H1 (cell line): ENCODE measurements at regions not wholly inside any gene's neighbourhood (a gene's known extent, or its start where the extent isn't known, plus 50 kb on each side); places are given as distances from the start of the nearest gene placed in this dataset.
A peak's percentile ranks its signal among the peaks of the same experiment; 100 is the strongest.

Experiments
- CTCF ChIA-PET: fragments of 300-600 bp; sonication (Branson Sonifier 250); formaldehyde crosslinking; loops from one replicate; lab custom pipeline; 2021; ENCODE audit not compliant: partially characterized antibody; lab: Charles Lee
- POLR2A ChIA-PET: fragments of 300-600 bp; sonication (Branson Sonifier 250); formaldehyde crosslinking; loops from one replicate; lab custom pipeline; 2021; ENCODE audit warnings: inconsistent platforms; ENCODE audit not compliant: partially characterized antibody; lab: Charles Lee
- DNase-seq, 2 experiments: peaks; one replicate each; pipeline versions ENCODE4 v3.0.0 to v3.0.0-alpha.2; 2010 to 2022; ENCODE audit warnings: low spot score in 2 of 2, low read depth in 1 of 2, mixed read lengths in 1 of 2
- FAIRE-seq: peaks from 2 replicates; lab custom pipeline; 2011; peaks lifted over from hg19 to GRCh38; lab: Jason Lieb, UNC
- H2AFZ ChIP-seq: 2 replicates; pipeline ENCODE4 v1.8.1; 2012; ENCODE audit warnings: low read length, inconsistent platforms
- H2AK5ac ChIP-seq: 2 replicates; pipeline ENCODE4 v1.6.1; 2013; ENCODE audit warnings: low read depth, low read length
- H2BK120ac ChIP-seq: replicated peaks from 2 replicates; pipeline ENCODE3; 2013; ENCODE audit warnings: low read depth, low read length, inconsistent platforms
- H2BK12ac ChIP-seq: 2 replicates; pipeline ENCODE4 v1.6.1; 2013; ENCODE audit warnings: low read depth, low read length
- H2BK15ac ChIP-seq: 2 replicates; pipeline ENCODE4 v1.6.1; 2013; ENCODE audit warnings: low read length
- H2BK20ac ChIP-seq: 2 replicates; pipeline ENCODE4 v1.6.1; 2013; ENCODE audit warnings: low read length
- H2BK5ac ChIP-seq: 2 replicates; pipeline ENCODE4 v1.6.1; 2013; ENCODE audit warnings: low read depth, low read length
- H3K14ac ChIP-seq: 2 replicates; pipeline ENCODE4 v1.6.1; 2013; ENCODE audit warnings: inconsistent platforms; ENCODE audit not compliant: insufficient read length
- H3K18ac ChIP-seq: 2 replicates; pipeline ENCODE4 v1.6.1; 2013; ENCODE audit warnings: low read length; ENCODE audit errors: extremely low read depth
- H3K23ac ChIP-seq: 2 replicates; pipeline ENCODE4 v1.6.1; 2013; ENCODE audit warnings: inconsistent platforms; ENCODE audit not compliant: insufficient read length
- H3K23me2 ChIP-seq: 2 replicates; pipeline ENCODE4 v1.6.1; 2013; ENCODE audit warnings: low read depth, low read length
- H3K27ac ChIP-seq: 2 replicates; pipeline ENCODE4 v1.6.1; 2011; ENCODE audit warnings: low read depth, low read length, inconsistent platforms
- H3K27me3 ChIP-seq, 4 experiments: replicated peaks in 1 of 4; 1 replicate in 1 of 4; 2 replicates in 3 of 4; pipeline versions ENCODE4 v1.6.1 to v1.8.1; 2011 to 2013; ENCODE audit warnings: low read length in 3 of 4, mild to moderate bottlenecking in 3 of 4, inconsistent platforms in 2 of 4, mixed read lengths in 2 of 4, moderate library complexity in 1 of 4; ENCODE audit not compliant: control insufficient read depth in 3 of 4, insufficient read depth in 3 of 4; ENCODE audit errors: extremely low read depth in 1 of 4
- H3K36me3 ChIP-seq, 4 experiments: 2 replicates each; pipeline versions ENCODE4 v1.6.1 to v1.8.1; 2011 to 2013; ENCODE audit warnings: mild to moderate bottlenecking in 4 of 4, low read length in 3 of 4, moderate library complexity in 2 of 4, control low read depth in 1 of 4, inconsistent platforms in 1 of 4; ENCODE audit not compliant: insufficient read depth in 4 of 4, control insufficient read depth in 2 of 4
- H3K4ac ChIP-seq: replicated peaks from 2 replicates; pipeline ENCODE3; 2013; ENCODE audit warnings: low read length, low read depth, mixed read lengths, inconsistent platforms; ENCODE audit not compliant: insufficient read length
- H3K4me1 ChIP-seq, 4 experiments: replicated peaks in 1 of 4; 1 replicate in 1 of 4; 2 replicates in 3 of 4; pipeline versions ENCODE4 v1.6.1 to v1.8.1; 2011 to 2013; ENCODE audit warnings: low read length in 3 of 4, inconsistent platforms in 2 of 4, mixed read lengths in 1 of 4; ENCODE audit not compliant: insufficient read depth in 4 of 4, control insufficient read depth in 3 of 4
- H3K4me2 ChIP-seq, 2 experiments: 2 replicates each; pipeline versions ENCODE4 v1.6.1 to v1.8.1; 2011 to 2013; ENCODE audit warnings: low read depth in 2 of 2, low read length in 2 of 2, control low read depth in 1 of 2, inconsistent platforms in 1 of 2, mild to moderate bottlenecking in 1 of 2; ENCODE audit not compliant: insufficient read depth in 1 of 2
- H3K4me3 ChIP-seq, 4 experiments: fragments of 200-600, 300-600 bp in 1 of 4; sonication (generic), shearing (Covaris generic), sonication (Bioruptor Twin) in 1 of 4; 2 replicates each; pipeline versions ENCODE4 v1.5.1 to v1.8.1; 2011 to 2016; ENCODE audit warnings: low read length in 4 of 4, low read depth in 3 of 4, control low read depth in 2 of 4, inconsistent platforms in 2 of 4, mild to moderate bottlenecking in 2 of 4, mixed read lengths in 1 of 4, moderate library complexity in 1 of 4; ENCODE audit not compliant: insufficient read depth in 2 of 4; ENCODE audit errors: extremely low read depth in 1 of 4
- H3K56ac ChIP-seq: replicated peaks from 2 replicates; pipeline ENCODE3; 2013; ENCODE audit warnings: low read depth, mild to moderate bottlenecking, mixed read lengths, low read length, inconsistent platforms; ENCODE audit not compliant: insufficient read length
- H3K79me1 ChIP-seq: 2 replicates; pipeline ENCODE4 v1.6.1; 2013; ENCODE audit warnings: low read depth, low read length, control low read depth
- H3K79me2 ChIP-seq, 2 experiments: 2 replicates each; pipeline versions ENCODE4 v1.6.1 to v1.8.1; 2012 to 2013; ENCODE audit warnings: low read length in 2 of 2, mild to moderate bottlenecking in 2 of 2, inconsistent platforms in 1 of 2; ENCODE audit not compliant: insufficient read depth in 2 of 2, control insufficient read depth in 1 of 2
- H3K9ac ChIP-seq, 4 experiments: replicated peaks in 1 of 4; 1 replicate in 1 of 4; 2 replicates in 3 of 4; pipeline versions ENCODE4 v1.6.1 to v1.8.1; 2011 to 2013; ENCODE audit warnings: low read depth in 3 of 4, low read length in 3 of 4, control low read depth in 2 of 4, mild to moderate bottlenecking in 2 of 4, moderate library complexity in 2 of 4, inconsistent platforms in 1 of 4; ENCODE audit errors: extremely low read depth in 1 of 4
- H3K9me3 ChIP-seq, 2 experiments: 2 replicates each; pipeline versions ENCODE4 v1.6.1 to v1.8.1; 2012 to 2013; ENCODE audit warnings: mild to moderate bottlenecking in 2 of 2, moderate library complexity in 2 of 2, control low read depth in 1 of 2, inconsistent platforms in 1 of 2, low read depth in 1 of 2, low read length in 1 of 2, mixed read lengths in 1 of 2; ENCODE audit not compliant: insufficient read depth in 2 of 2
- H4K20me1 ChIP-seq, 2 experiments: replicated peaks in 1 of 2; 2 replicates each; pipeline versions ENCODE3 to v1.8.1; 2011 to 2013; ENCODE audit warnings: inconsistent platforms in 2 of 2, low read length in 2 of 2, mild to moderate bottlenecking in 1 of 2; ENCODE audit not compliant: insufficient read depth in 2 of 2, control insufficient read depth in 1 of 2
- H4K5ac ChIP-seq: 2 replicates; pipeline ENCODE4 v1.6.1; 2013; ENCODE audit warnings: low read length, low read depth, mixed read lengths, inconsistent platforms; ENCODE audit not compliant: insufficient read length
- H4K8ac ChIP-seq: 2 replicates; pipeline ENCODE4 v1.8.0; 2013; ENCODE audit warnings: mild to moderate bottlenecking, moderate library complexity, low read length, inconsistent platforms; ENCODE audit not compliant: insufficient read depth; ENCODE audit errors: extremely low read depth
- H4K91ac ChIP-seq: replicated peaks from 2 replicates; pipeline ENCODE3; 2013; ENCODE audit warnings: low read length, mixed read lengths, inconsistent platforms; ENCODE audit not compliant: insufficient read length
- EZH2 ChIP-seq: fragments of 200-600 bp; sonication (generic); IDR thresholded peaks from 2 replicates; pipeline ENCODE4 v1.7.1; 2012; ENCODE audit warnings: low read depth, mild to moderate bottlenecking, moderate library complexity, low read length, inconsistent platforms; ENCODE audit not compliant: severe bottlenecking
- NANOG ChIP-seq: IDR thresholded peaks from 2 replicates; pipeline ENCODE4 v1.6.1; 2011; ENCODE audit warnings: low read length, low read depth, mild to moderate bottlenecking, inconsistent platforms; ENCODE audit not compliant: insufficient read depth, poor library complexity, severe bottlenecking
- POLR2A ChIP-seq, 2 experiments: IDR thresholded peaks; 1 replicate in 1 of 2; 2 replicates in 1 of 2; pipeline ENCODE4 v1.6.1; 2011; ENCODE audit warnings: low read depth in 2 of 2, low read length in 2 of 2, mild to moderate bottlenecking in 2 of 2; ENCODE audit errors: control extremely low read depth in 1 of 2
- POU5F1 ChIP-seq: IDR thresholded peaks from 2 replicates; pipeline ENCODE4 v1.6.1; 2011; ENCODE audit warnings: low read depth, mild to moderate bottlenecking, low read length, moderate library complexity
- TAF1 ChIP-seq: IDR thresholded peaks from 2 replicates; pipeline ENCODE4 v1.6.1; 2011; ENCODE audit warnings: mild to moderate bottlenecking, low read depth, low read length
- WGBS, 2 experiments: shearing (Covaris generic) in 1 of 2; methylation state at CpG; one replicate each; pipeline versions ENCODE4 v1.1.6 to v1.1.7; 2013 to 2015; ENCODE audit warnings: low lambda C conversion rate in 2 of 2, mixed read lengths in 2 of 2, inconsistent platforms in 1 of 2, low coverage in 1 of 2, missing lambda C conversion rate in 1 of 2; ENCODE audit not compliant: insufficient replicate concordance in 2 of 2, insufficient coverage in 1 of 2, insufficient read length in 1 of 2; ENCODE audit errors: extremely low coverage in 1 of 2, missing lambda C conversion rate in 1 of 2; 5-methylcytosine and 5-hydroxymethylcytosine counted together
- TF ChIP-seq, protein P1 (sequence below): IDR thresholded peaks from 2 replicates; pipeline ENCODE4 v1.6.1; 2012; ENCODE audit warnings: low read length, inconsistent platforms

DNA sequence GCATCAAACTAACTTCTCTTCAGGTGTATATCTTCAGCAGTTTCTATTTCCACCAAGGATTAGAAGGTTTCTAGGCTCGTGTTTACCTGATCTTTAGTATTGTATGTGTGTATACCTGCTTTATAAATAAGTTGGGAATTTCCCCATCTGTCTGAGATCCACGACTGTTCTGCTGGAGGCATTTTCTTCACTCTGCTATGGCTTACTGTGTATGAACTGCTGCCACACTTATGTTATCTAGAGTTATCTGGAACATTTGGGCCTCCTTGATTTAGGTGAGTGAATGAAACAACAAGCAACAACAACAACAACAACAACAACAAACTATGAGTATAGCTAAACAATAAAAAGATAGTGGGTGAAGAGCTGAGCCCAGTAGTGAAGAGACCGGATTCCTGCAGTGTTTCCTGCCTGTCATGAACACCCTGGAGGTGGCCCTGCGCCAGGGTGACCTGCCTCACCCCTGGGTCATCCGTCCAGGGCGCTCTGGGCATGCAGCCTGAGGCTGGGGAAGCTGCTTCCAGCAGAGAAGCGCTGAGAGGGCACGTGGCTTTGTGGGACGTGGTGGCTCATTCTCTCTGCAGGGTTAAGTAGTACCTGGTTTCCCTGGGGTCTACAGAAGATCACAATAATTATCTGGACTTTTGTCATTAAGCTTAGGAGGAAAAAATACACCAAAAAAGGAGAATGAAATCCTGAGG is 56.1 kb upstream of the GATA6 start:
- H3K27me3 ChIP-seq: no peaks in the 10 kb centered on the region
- no peak overlapping the region for H3K4me3 ChIP-seq
- no peaks in the 10 kb centered on the region for H4K20me1 ChIP-seq
- FAIRE-seq (no peak), DNase-seq (no peak)
- H2BK20ac ChIP-seq: no peak overlapping the region
- 91% methylated on average over 9 of the region's 9 CpGs; no CpG with 5 or more reads in 1 of the 2 experiments for WGBS, 2 experiments
- H3K14ac ChIP-seq: no peak overlapping the region
- H3K23ac ChIP-seq: no peak overlapping the region
- H2BK120ac ChIP-seq: no peak overlapping the region
- no peak overlapping the region for H3K18ac ChIP-seq
- no peak overlapping the region for H3K27ac ChIP-seq
- no peak overlapping the region for H3K4ac ChIP-seq
- no peaks in the 10 kb centered on the region for H3K36me3 ChIP-seq
- no peak overlapping the region for H4K5ac ChIP-seq
- no peak overlapping the region for H4K8ac ChIP-seq
- no peak overlapping the region for H3K56ac ChIP-seq
- H3K4me2 ChIP-seq: no peak overlapping the region
- no peaks in the 10 kb centered on the region for H3K9me3 ChIP-seq
- ChIA-PET POLR2A (no interaction called here), CTCF (interaction anchor here (0.7 to 2.4 kb wide), 4 partner anchors 8 to 120 kb away, joined by 3 to 7 read pairs (median 4); no protein-coding TSS in a partner anchor)
- no peak overlapping the region for H2BK5ac ChIP-seq
- peaks cover 0 to 3% (median 0%) of the 10 kb centered on the region in 4 experiments; a peak in 1 of 7 replicates for H3K4me1 ChIP-seq
- no peaks in the 10 kb centered on the region for H3K79me2 ChIP-seq
- H3K79me1 ChIP-seq: no peaks in the 10 kb centered on the region
- no peak overlapping the region for H2BK15ac ChIP-seq
- no peaks in the 10 kb centered on the region for H3K23me2 ChIP-seq
- no peak overlapping the region for H2AK5ac ChIP-seq
- H4K91ac ChIP-seq: no peak overlapping the region
- peak overlapping the region; percentile 60; the same call in 1 of the 2 replicates for H2BK12ac ChIP-seq
- no peak overlapping the region for H2AFZ ChIP-seq
- no peak overlapping the region for H3K9ac ChIP-seq
- TF ChIP-seq, protein P1, sequence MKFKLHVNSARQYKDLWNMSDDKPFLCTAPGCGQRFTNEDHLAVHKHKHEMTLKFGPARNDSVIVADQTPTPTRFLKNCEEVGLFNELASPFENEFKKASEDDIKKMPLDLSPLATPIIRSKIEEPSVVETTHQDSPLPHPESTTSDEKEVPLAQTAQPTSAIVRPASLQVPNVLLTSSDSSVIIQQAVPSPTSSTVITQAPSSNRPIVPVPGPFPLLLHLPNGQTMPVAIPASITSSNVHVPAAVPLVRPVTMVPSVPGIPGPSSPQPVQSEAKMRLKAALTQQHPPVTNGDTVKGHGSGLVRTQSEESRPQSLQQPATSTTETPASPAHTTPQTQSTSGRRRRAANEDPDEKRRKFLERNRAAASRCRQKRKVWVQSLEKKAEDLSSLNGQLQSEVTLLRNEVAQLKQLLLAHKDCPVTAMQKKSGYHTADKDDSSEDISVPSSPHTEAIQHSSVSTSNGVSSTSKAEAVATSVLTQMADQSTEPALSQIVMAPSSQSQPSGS: no peak
- TF ChIP-seq EZH2 (no peak), POLR2A (IDR thresholded peaks at IDR 0.05; ENCODE audit: control extremely low read depth in 1 of 2, low read depth in 2 of 2, low read length in 2 of 2) (no peak), TAF1 (no peak), NANOG (no peak), POU5F1 (no peak)
